Common myeloid progenitor, CD34-positive (primary cell): ENCODE measurements at regions not wholly inside any gene's neighbourhood (a gene's known extent, or its start where the extent isn't known, plus 50 kb on each side); places are given as distances from the start of the nearest gene placed in this dataset.
A peak's percentile ranks its signal among the peaks of the same experiment; 100 is the strongest.

Experiments
- CTCF ChIA-PET: fragments of 350-600 bp; sonication (Branson Sonifier 250); formaldehyde crosslinking; loops from one replicate; lab custom pipeline; 2021; ENCODE audit warnings: antibody characterized with exemption; lab: Charles Lee
- POLR2A ChIA-PET: fragments of 350-600 bp; sonication (Branson Sonifier 250); formaldehyde crosslinking; loops from one replicate; lab custom pipeline; 2021; ENCODE audit warnings: antibody characterized with exemption; lab: Charles Lee
- DNase-seq, 3 donors: peaks; one replicate each; pipeline versions ENCODE4 v3.0.0 to v3.0.0-alpha.2; 2013
- H3K27ac ChIP-seq, 2 experiments: 1 replicate in 1 of 2; 2 replicates in 1 of 2; pipeline ENCODE4 v1.7.0; 2013; ENCODE audit warnings: inconsistent platforms in 2 of 2, low read length in 2 of 2, mild to moderate bottlenecking in 2 of 2, low read depth in 1 of 2, moderate library complexity in 1 of 2; ENCODE audit not compliant: severe bottlenecking in 2 of 2, insufficient read depth in 1 of 2, poor library complexity in 1 of 2
- H3K27me3 ChIP-seq, 5 experiments: replicated peaks in 2 of 5; 1 replicate in 3 of 5; 2 replicates in 2 of 5; pipeline versions ENCODE4 v1.6.1 to v1.7.0; 2013; ENCODE audit warnings: low read length in 4 of 5, mild to moderate bottlenecking in 2 of 5, moderate library complexity in 2 of 5, inconsistent platforms in 1 of 5; ENCODE audit not compliant: insufficient read depth in 5 of 5, control insufficient read depth in 4 of 5
- H3K36me3 ChIP-seq, 4 experiments: 1 replicate in 2 of 4; 2 replicates in 2 of 4; pipeline versions ENCODE4 v1.6.1 to v1.7.0; 2013; ENCODE audit warnings: low read length in 3 of 4, control low read depth in 1 of 4, mild to moderate bottlenecking in 1 of 4; ENCODE audit not compliant: control insufficient read depth in 4 of 4, insufficient read depth in 4 of 4
- H3K4me1 ChIP-seq, 4 experiments: 1 replicate in 3 of 4; 2 replicates in 1 of 4; pipeline versions ENCODE4 v1.6.1 to v1.7.1; 2013; ENCODE audit warnings: low read length in 3 of 4, mild to moderate bottlenecking in 3 of 4, control low read depth in 1 of 4, inconsistent platforms in 1 of 4, moderate library complexity in 1 of 4; ENCODE audit not compliant: control insufficient read depth in 4 of 4, insufficient read depth in 4 of 4; ENCODE audit errors: control extremely low read depth in 1 of 4
- H3K4me3 ChIP-seq, 7 experiments: 1 replicate in 4 of 7; 2 replicates in 3 of 7; pipeline versions ENCODE4 v1.5.1 to v1.7.0; 2013; ENCODE audit warnings: mild to moderate bottlenecking in 7 of 7, low read length in 6 of 7, moderate library complexity in 6 of 7, inconsistent platforms in 2 of 7, low read depth in 2 of 7, control low read depth in 1 of 7; ENCODE audit not compliant: insufficient read depth in 4 of 7, control insufficient read depth in 1 of 7; ENCODE audit errors: extremely low read depth in 1 of 7
- H3K9me3 ChIP-seq, 5 experiments: 1 replicate in 4 of 5; 2 replicates in 1 of 5; pipeline versions ENCODE4 v1.6.1 to v1.7.1; 2013; ENCODE audit warnings: low read length in 4 of 5, mild to moderate bottlenecking in 2 of 5, inconsistent platforms in 1 of 5, low read depth in 1 of 5, moderate library complexity in 1 of 5; ENCODE audit not compliant: control insufficient read depth in 4 of 5, insufficient read depth in 2 of 5; ENCODE audit errors: control extremely low read depth in 1 of 5
- WGBS: methylation state at CpG from one replicate; pipeline ENCODE4 v1.1.5; 2013; ENCODE audit not compliant: insufficient coverage; 5-methylcytosine and 5-hydroxymethylcytosine counted together

- peaks cover 0 to 22% (median 16%) of the 10 kb centered on the region in 4 experiments for H3K4me1 ChIP-seq
- no peak overlapping the region for H3K4me3 ChIP-seq
- H3K36me3 ChIP-seq = no peaks in the 10 kb centered on the region
- H3K9me3 ChIP-seq = no peaks in the 10 kb centered on the region
- CTCF ChIA-PET = interaction anchor here (1.1 to 4.1 kb wide), 4 partner anchors 10 to 63 kb away, joined by 3 to 16 read pairs (median 4); no protein-coding TSS in a partner anchor
- POLR2A ChIA-PET = no interaction called here
- no peaks in the 10 kb centered on the region for H3K27me3 ChIP-seq
- DNase-seq = no peak
- 86% methylated on average over 10 of the region's 12 CpGs for WGBS
- H3K27ac ChIP-seq = no peak overlapping the region
Observed at GRCh38 chr16:85290626-85291301, 178.5 kb upstream of the CIBAR2 start.

GRCh38 chr16:85291302-85292148 is 179.3 kb upstream of the CIBAR2 start:
- Histone ChIP-seq H3K36me3 (no peaks in the 10 kb centered on the region), H3K4me3 (no peak overlapping the region), H3K4me1 (peaks cover 0 to 22% (median 16%) of the 10 kb centered on the region in 4 experiments), H3K27me3 (no peaks in the 10 kb centered on the region), H3K9me3 (no peaks in the 10 kb centered on the region), H3K27ac (no peak overlapping the region)
- no peak for DNase-seq
- 58% methylated on average over 15 of the region's 26 CpGs for WGBS
- CTCF ChIA-PET = interaction anchor here (1.0 to 4.1 kb wide), 6 partner anchors 9 to 326 kb away, joined by 3 to 16 read pairs (median 4); no protein-coding TSS in a partner anchor
- POLR2A ChIA-PET = no interaction called here

GRCh38 chr16:85293458-85293857 is 181.2 kb upstream of the CIBAR2 start:
- no peak for DNase-seq
- WGBS = 95% methylated on average over 8 of the region's 13 CpGs
- ChIA-PET CTCF (interaction anchor here (1.1 to 1.2 kb wide), 2 partner anchors 11 to 40 kb away, joined by 3 read pairs; no protein-coding TSS in a partner anchor), POLR2A (no interaction called here)
- H3K9me3 ChIP-seq = no peaks in the 10 kb centered on the region
- H3K4me3 ChIP-seq = no peak overlapping the region
- no peaks in the 10 kb centered on the region for H3K36me3 ChIP-seq
- H3K27ac ChIP-seq = no peak overlapping the region
- peaks cover 0 to 22% (median 18%) of the 10 kb centered on the region in 4 experiments for H3K4me1 ChIP-seq
- no peaks in the 10 kb centered on the region for H3K27me3 ChIP-seq

- POLR2A ChIA-PET = no interaction called here
- H3K4me1 ChIP-seq = peaks cover 0 to 22% (median 18%) of the 10 kb centered on the region in 4 experiments
- no peaks in the 10 kb centered on the region for H3K9me3 ChIP-seq
- H3K27me3 ChIP-seq = no peaks in the 10 kb centered on the region
- 91% methylated on average over 15 of the region's 15 CpGs for WGBS
- H3K27ac ChIP-seq = no peak overlapping the region
- no peak overlapping the region for H3K4me3 ChIP-seq
- CTCF ChIA-PET = interaction anchor here (1.2 kb wide), 3 partner anchors 13 to 40 kb away, joined by 3 read pairs; no protein-coding TSS in a partner anchor
- DNase-seq = no peak
- no peaks in the 10 kb centered on the region for H3K36me3 ChIP-seq
Observed at GRCh38 chr16:85293904-85294642, 181.8 kb upstream of the CIBAR2 start.

GRCh38 chr16:85294810-85295508 is 182.7 kb upstream of the CIBAR2 start:
- H3K4me3 ChIP-seq = no peak overlapping the region
- H3K9me3 ChIP-seq = no peaks in the 10 kb centered on the region
- H3K4me1 ChIP-seq = peaks cover 0 to 19% (median 16%) of the 10 kb centered on the region in 4 experiments
- H3K27me3 ChIP-seq = no peaks in the 10 kb centered on the region
- no peak for DNase-seq
- H3K27ac ChIP-seq = no peak overlapping the region
- 93% methylated on average over 22 of the region's 25 CpGs for WGBS
- no peaks in the 10 kb centered on the region for H3K36me3 ChIP-seq
- ChIA-PET POLR2A (no interaction called here), CTCF (interaction anchor here (1.2 to 4.0 kb wide), 3 partner anchors 12 to 42 kb away, joined by 3 to 19 read pairs (median 3); no protein-coding TSS in a partner anchor)

GRCh38 chr16:85296859-85297660 is 184.8 kb upstream of the CIBAR2 start:
- CTCF ChIA-PET = interaction anchor here (0.7 to 4.0 kb wide), 27 partner anchors 8 to 320 kb away, joined by 3 to 19 read pairs (median 4); partner anchors contain the start of gene CIBAR2
- Histone ChIP-seq H3K27me3 (no peaks in the 10 kb centered on the region), H3K4me3 (no peak overlapping the region), H3K36me3 (no peaks in the 10 kb centered on the region), H3K4me1 (peaks cover 0 to 2% (median 0%) of the 10 kb centered on the region in 4 experiments), H3K27ac (no peak overlapping the region), H3K9me3 (no peaks in the 10 kb centered on the region)
- 33% methylated on average over 14 of the region's 18 CpGs for WGBS
- POLR2A ChIA-PET = interaction anchor here (1.3 kb wide), 1 partner anchor 12 kb away, joined by 6 read pairs; no protein-coding TSS in a partner anchor
- DNase-seq = peak; percentile 78 to 86 (median 85)
